ENCODE measurements at regions not wholly inside any gene's neighbourhood (a gene's known extent, or its start where the extent isn't known, plus 50 kb on each side); places are given as distances from the start of the nearest gene placed in this dataset.

DNA sequence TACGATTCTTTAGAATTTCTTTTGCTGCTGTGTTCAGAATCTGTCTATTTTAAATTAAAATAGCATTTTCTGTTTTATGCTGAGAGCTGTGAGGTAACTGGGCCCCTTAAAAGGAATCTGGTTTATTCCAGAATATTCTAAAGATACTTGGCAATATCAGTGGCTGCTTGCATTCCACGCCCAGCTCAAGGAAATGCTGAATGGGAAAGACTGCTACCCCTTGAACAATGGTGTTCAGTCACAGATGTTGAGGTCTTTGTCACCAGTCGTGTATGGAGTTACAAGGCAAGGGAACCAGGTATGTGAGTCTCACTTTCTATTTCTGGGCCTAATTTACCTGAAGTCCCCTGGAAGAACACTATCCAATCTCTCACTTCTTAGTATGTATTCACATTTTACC, 377.9 kb upstream of the CDH7 start:
- TF ChIP-seq, protein P1, sequence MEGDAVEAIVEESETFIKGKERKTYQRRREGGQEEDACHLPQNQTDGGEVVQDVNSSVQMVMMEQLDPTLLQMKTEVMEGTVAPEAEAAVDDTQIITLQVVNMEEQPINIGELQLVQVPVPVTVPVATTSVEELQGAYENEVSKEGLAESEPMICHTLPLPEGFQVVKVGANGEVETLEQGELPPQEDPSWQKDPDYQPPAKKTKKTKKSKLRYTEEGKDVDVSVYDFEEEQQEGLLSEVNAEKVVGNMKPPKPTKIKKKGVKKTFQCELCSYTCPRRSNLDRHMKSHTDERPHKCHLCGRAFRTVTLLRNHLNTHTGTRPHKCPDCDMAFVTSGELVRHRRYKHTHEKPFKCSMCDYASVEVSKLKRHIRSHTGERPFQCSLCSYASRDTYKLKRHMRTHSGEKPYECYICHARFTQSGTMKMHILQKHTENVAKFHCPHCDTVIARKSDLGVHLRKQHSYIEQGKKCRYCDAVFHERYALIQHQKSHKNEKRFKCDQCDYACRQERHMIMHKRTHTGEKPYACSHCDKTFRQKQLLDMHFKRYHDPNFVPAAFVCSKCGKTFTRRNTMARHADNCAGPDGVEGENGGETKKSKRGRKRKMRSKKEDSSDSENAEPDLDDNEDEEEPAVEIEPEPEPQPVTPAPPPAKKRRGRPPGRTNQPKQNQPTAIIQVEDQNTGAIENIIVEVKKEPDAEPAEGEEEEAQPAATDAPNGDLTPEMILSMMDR (conservative IDR thresholded peaks at IDR 0.05) = no peak
- TF ChIP-seq ZFX (IDR thresholded peaks at IDR 0.05) = no peak
